ENCODE measurements at regions not wholly inside any gene's neighbourhood (a gene's known extent, or its start where the extent isn't known, plus 50 kb on each side); places are given as distances from the start of the nearest gene placed in this dataset.
A peak's percentile ranks its signal among the peaks of the same experiment; 100 is the strongest.
"Not testable (repeated sequence)": the region's sequence is repeated elsewhere in the genome, so short reads cannot be mapped to it uniquely, and the experiment has no call there.

DNA sequence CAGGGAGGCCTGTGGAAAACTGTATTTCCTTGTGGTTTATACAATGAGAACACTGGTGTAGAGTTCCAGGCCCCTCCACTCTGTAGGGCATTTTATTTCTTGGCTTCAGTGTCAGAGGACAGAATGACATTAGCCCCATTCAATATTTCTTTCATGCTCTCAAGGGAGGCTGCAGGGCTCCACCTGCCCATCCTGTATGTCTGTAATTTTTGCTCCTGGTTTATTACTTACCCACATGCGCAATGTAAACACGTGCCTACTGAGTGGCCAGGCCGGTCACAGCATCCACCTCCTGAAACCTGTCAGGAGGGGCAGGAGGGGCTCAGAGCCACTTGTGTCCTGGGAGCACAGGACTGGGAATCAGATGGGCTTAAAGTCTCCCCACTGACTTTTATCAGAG is 82.4 kb downstream of the GADD45G start:
- Histone ChIP-seq H4K91ac (ENCODE audit: low read depth, low read length) (peak overlapping the region; percentile 99), H4K8ac (ENCODE audit: low read depth, low read length) (peak overlapping the region; percentile 79), H3K23ac (ENCODE audit: low read length) (no peak overlapping the region), H2BK120ac (ENCODE audit: insufficient read depth, low read length, poor library complexity) (peak overlapping the region; percentile 98), H2BK12ac (ENCODE audit: low read length) (peak overlapping the region; percentile 94), H3K79me1 (ENCODE audit: low read length) (peaks cover 30% of the 10 kb centered on the region), H2AFZ (ENCODE audit: insufficient read depth, low read length, poor library complexity) (peak overlapping the region; percentile 37), H3K9me3 (ENCODE audit: insufficient read depth, low read depth, low read length) (peaks cover 5% of the 10 kb centered on the region), H3K27me3 (ENCODE audit: insufficient read depth, low read length) (no peaks in the 10 kb centered on the region), H4K12ac (ENCODE audit: low read depth, low read length) (no peak overlapping the region), H3K36me3 (ENCODE audit: control insufficient read depth in 1 of 2, insufficient read depth in 2 of 2, low read length in 2 of 2) (no peaks in the 10 kb centered on the region), H3K18ac (ENCODE audit: low read length) (peak overlapping the region; percentile 88), H3K4me3 (ENCODE audit: low read depth, low read length) (no peak overlapping the region), H3K4me1 (ENCODE audit: control insufficient read depth in 1 of 2, insufficient read depth in 2 of 2, low read length in 2 of 2) (peaks cover 10 to 23% of the 10 kb centered on the region in 2 experiments), H3K14ac (ENCODE audit: low read length) (peak overlapping the region; percentile 93), H3K79me2 (ENCODE audit: control insufficient read depth, insufficient read depth, low read length, poor library complexity) (peaks cover 5% of the 10 kb centered on the region), H3K4me2 (ENCODE audit: low read length) (no peak overlapping the region), H2BK5ac (ENCODE audit: low read depth, low read length, poor library complexity) (peak overlapping the region; percentile 94), H2AK5ac (ENCODE audit: low read length) (peak overlapping the region; percentile 94), H3K9ac (ENCODE audit: low read length) (no peak overlapping the region), H3K4ac (ENCODE audit: low read depth, low read length) (peak overlapping the region; percentile 80), H3K27ac (ENCODE audit: low read depth, low read length) (peak overlapping the region; percentile 18)
- no CpG with 5 or more reads among the region's 3 CpGs for WGBS (ENCODE audit: extremely low coverage, insufficient coverage, insufficient read length)
- no peak for DNase-seq

GRCh38 chr9:89687848-89688247 is 83.0 kb downstream of the GADD45G start:
- no peak overlapping the region for H3K18ac ChIP-seq (ENCODE audit: low read length)
- H3K79me1 ChIP-seq (ENCODE audit: low read length), result peaks cover 30% of the 10 kb centered on the region
- H3K9me3 ChIP-seq (ENCODE audit: insufficient read depth, low read depth, low read length), result peaks cover 5% of the 10 kb centered on the region
- H4K91ac ChIP-seq (ENCODE audit: low read depth, low read length), result peak overlapping the region; percentile 99
- peak overlapping the region; percentile 67 for H2AK5ac ChIP-seq (ENCODE audit: low read length)
- peak overlapping the region; percentile 98 for H2BK120ac ChIP-seq (ENCODE audit: insufficient read depth, low read length, poor library complexity)
- WGBS (ENCODE audit: extremely low coverage, insufficient coverage, insufficient read length), result no CpG with 5 or more reads among the region's 6 CpGs
- H3K9ac ChIP-seq (ENCODE audit: low read length), result no peak overlapping the region
- peaks cover 10 to 23% of the 10 kb centered on the region in 2 experiments for H3K4me1 ChIP-seq (ENCODE audit: control insufficient read depth in 1 of 2, insufficient read depth in 2 of 2, low read length in 2 of 2)
- H2BK12ac ChIP-seq (ENCODE audit: low read length), result peak overlapping the region; percentile 46
- no peak overlapping the region for H2AFZ ChIP-seq (ENCODE audit: insufficient read depth, low read length, poor library complexity)
- H4K12ac ChIP-seq (ENCODE audit: low read depth, low read length), result no peak overlapping the region
- H3K4me3 ChIP-seq (ENCODE audit: low read depth, low read length), result no peak overlapping the region
- no peak overlapping the region for H4K8ac ChIP-seq (ENCODE audit: low read depth, low read length)
- H3K27ac ChIP-seq (ENCODE audit: low read depth, low read length), result no peak overlapping the region
- H3K36me3 ChIP-seq (ENCODE audit: control insufficient read depth in 1 of 2, insufficient read depth in 2 of 2, low read length in 2 of 2), result no peaks in the 10 kb centered on the region
- H3K23ac ChIP-seq (ENCODE audit: low read length), result no peak overlapping the region
- H3K79me2 ChIP-seq (ENCODE audit: control insufficient read depth, insufficient read depth, low read length, poor library complexity), result peaks cover 5% of the 10 kb centered on the region
- no peak overlapping the region for H3K4ac ChIP-seq (ENCODE audit: low read depth, low read length)
- H2BK5ac ChIP-seq (ENCODE audit: low read depth, low read length, poor library complexity), result no peak overlapping the region
- peak overlapping the region; percentile 35 for H3K14ac ChIP-seq (ENCODE audit: low read length)
- no peak for DNase-seq
- no peak overlapping the region for H3K4me2 ChIP-seq (ENCODE audit: low read length)
- no peaks in the 10 kb centered on the region for H3K27me3 ChIP-seq (ENCODE audit: insufficient read depth, low read length)

DNA sequence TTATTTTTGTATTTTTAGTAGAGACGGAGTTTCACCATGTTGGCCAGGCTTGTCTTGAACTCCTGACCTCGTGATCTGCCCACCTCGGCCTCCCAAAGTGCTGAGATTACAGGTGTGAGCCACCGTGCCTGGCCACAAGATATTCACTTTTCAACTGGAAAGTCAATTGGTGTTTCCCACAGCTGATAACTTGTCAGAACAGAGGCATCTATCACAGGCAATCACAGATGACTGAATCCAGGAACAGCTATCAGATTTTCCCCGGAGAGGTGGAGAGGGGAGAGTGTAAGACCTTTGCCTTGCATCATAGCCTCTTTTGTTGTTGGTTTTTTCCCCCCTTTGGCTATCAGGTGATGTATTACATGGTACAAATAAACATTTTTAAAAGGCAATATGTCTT is 84.5 kb downstream of the GADD45G start:
- not testable (repeated sequence) for H3K27ac ChIP-seq (ENCODE audit: low read depth, low read length); H3K27me3 ChIP-seq (ENCODE audit: insufficient read depth, low read length); H3K14ac ChIP-seq (ENCODE audit: low read length); H2BK5ac ChIP-seq (ENCODE audit: low read depth, low read length, poor library complexity); H4K8ac ChIP-seq (ENCODE audit: low read depth, low read length); H3K18ac ChIP-seq (ENCODE audit: low read length); H3K23ac ChIP-seq (ENCODE audit: low read length); H3K9me3 ChIP-seq (ENCODE audit: insufficient read depth, low read depth, low read length); H2AFZ ChIP-seq (ENCODE audit: insufficient read depth, low read length, poor library complexity); H4K12ac ChIP-seq (ENCODE audit: low read depth, low read length); H3K4me2 ChIP-seq (ENCODE audit: low read length); H3K79me2 ChIP-seq (ENCODE audit: control insufficient read depth, insufficient read depth, low read length, poor library complexity); H3K4me3 ChIP-seq (ENCODE audit: low read depth, low read length); H4K91ac ChIP-seq (ENCODE audit: low read depth, low read length); H3K36me3 ChIP-seq (ENCODE audit: control insufficient read depth in 1 of 2, insufficient read depth in 2 of 2, low read length in 2 of 2); DNase-seq; H2AK5ac ChIP-seq (ENCODE audit: low read length); H3K9ac ChIP-seq (ENCODE audit: low read length); H3K4ac ChIP-seq (ENCODE audit: low read depth, low read length); H2BK12ac ChIP-seq (ENCODE audit: low read length); H2BK120ac ChIP-seq (ENCODE audit: insufficient read depth, low read length, poor library complexity)
- Histone ChIP-seq H3K4me1 (ENCODE audit: control insufficient read depth in 1 of 2, insufficient read depth in 2 of 2, low read length in 2 of 2) (peaks cover 10 to 20% of the 10 kb centered on the region in 2 experiments), H3K79me1 (ENCODE audit: low read length) (peaks cover 28% of the 10 kb centered on the region)
- WGBS (ENCODE audit: extremely low coverage, insufficient coverage, insufficient read length), result no CpG with 5 or more reads among the region's 5 CpGs

GRCh38 chr9:89690334-89690912 is 85.6 kb downstream of the GADD45G start:
- H3K4me1 ChIP-seq (ENCODE audit: control insufficient read depth in 1 of 2, insufficient read depth in 2 of 2, low read length in 2 of 2), result peaks cover 12 to 21% of the 10 kb centered on the region in 2 experiments
- H3K9ac ChIP-seq (ENCODE audit: low read length), result no peak overlapping the region
- H3K9me3 ChIP-seq (ENCODE audit: insufficient read depth, low read depth, low read length), result no peaks in the 10 kb centered on the region
- H4K91ac ChIP-seq (ENCODE audit: low read depth, low read length), result no peak overlapping the region
- no peak overlapping the region for H2AK5ac ChIP-seq (ENCODE audit: low read length)
- H2BK120ac ChIP-seq (ENCODE audit: insufficient read depth, low read length, poor library complexity), result no peak overlapping the region
- H2AFZ ChIP-seq (ENCODE audit: insufficient read depth, low read length, poor library complexity), result no peak overlapping the region
- no peak overlapping the region for H4K12ac ChIP-seq (ENCODE audit: low read depth, low read length)
- WGBS (ENCODE audit: extremely low coverage, insufficient coverage, insufficient read length), result no CpG with 5 or more reads among the region's 3 CpGs
- H3K36me3 ChIP-seq (ENCODE audit: control insufficient read depth in 1 of 2, insufficient read depth in 2 of 2, low read length in 2 of 2), result no peaks in the 10 kb centered on the region
- no peak overlapping the region for H4K8ac ChIP-seq (ENCODE audit: low read depth, low read length)
- no peak overlapping the region for H3K23ac ChIP-seq (ENCODE audit: low read length)
- H3K27ac ChIP-seq (ENCODE audit: low read depth, low read length), result no peak overlapping the region
- no peak overlapping the region for H3K14ac ChIP-seq (ENCODE audit: low read length)
- H2BK12ac ChIP-seq (ENCODE audit: low read length), result no peak overlapping the region
- no peak for DNase-seq
- no peak overlapping the region for H2BK5ac ChIP-seq (ENCODE audit: low read depth, low read length, poor library complexity)
- no peaks in the 10 kb centered on the region for H3K27me3 ChIP-seq (ENCODE audit: insufficient read depth, low read length)
- no peak overlapping the region for H3K18ac ChIP-seq (ENCODE audit: low read length)
- H3K79me1 ChIP-seq (ENCODE audit: low read length), result peaks cover 22% of the 10 kb centered on the region
- peaks cover 5% of the 10 kb centered on the region for H3K79me2 ChIP-seq (ENCODE audit: control insufficient read depth, insufficient read depth, low read length, poor library complexity)
- H3K4ac ChIP-seq (ENCODE audit: low read depth, low read length), result no peak overlapping the region
- no peak overlapping the region for H3K4me3 ChIP-seq (ENCODE audit: low read depth, low read length)
- no peak overlapping the region for H3K4me2 ChIP-seq (ENCODE audit: low read length)
